HT-29 (cell line): ENCODE measurements at regions not wholly inside any gene's neighbourhood (a gene's known extent, or its start where the extent isn't known, plus 50 kb on each side); places are given as distances from the start of the nearest gene placed in this dataset.
A peak's percentile ranks its signal among the peaks of the same experiment; 100 is the strongest.

Experiments used
- DNase-seq: peaks from one replicate; pipeline ENCODE4 v3.0.0-alpha.2; 2015; ENCODE audit warnings: low spot score

DNA sequence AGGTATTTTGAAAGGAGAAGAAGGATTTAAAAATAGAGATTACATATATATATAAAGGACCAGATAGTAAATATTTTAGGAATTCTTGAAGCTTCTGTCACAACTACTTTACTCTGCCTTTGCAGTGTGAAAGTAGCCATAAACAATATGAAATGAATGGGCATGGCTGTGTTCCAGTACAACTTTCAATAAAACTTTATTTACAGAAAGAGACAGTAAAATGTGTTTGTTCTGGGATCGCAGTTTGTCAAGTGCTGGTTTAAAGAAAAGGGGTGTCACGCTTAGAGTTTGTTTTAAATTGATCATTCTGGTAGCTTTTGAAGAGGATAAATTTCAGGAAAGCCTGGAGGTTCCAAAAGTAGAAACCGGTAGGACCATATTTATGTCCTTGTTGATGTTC, 176.1 kb upstream of the HS3ST1 start:
- no peak for DNase-seq

DNA sequence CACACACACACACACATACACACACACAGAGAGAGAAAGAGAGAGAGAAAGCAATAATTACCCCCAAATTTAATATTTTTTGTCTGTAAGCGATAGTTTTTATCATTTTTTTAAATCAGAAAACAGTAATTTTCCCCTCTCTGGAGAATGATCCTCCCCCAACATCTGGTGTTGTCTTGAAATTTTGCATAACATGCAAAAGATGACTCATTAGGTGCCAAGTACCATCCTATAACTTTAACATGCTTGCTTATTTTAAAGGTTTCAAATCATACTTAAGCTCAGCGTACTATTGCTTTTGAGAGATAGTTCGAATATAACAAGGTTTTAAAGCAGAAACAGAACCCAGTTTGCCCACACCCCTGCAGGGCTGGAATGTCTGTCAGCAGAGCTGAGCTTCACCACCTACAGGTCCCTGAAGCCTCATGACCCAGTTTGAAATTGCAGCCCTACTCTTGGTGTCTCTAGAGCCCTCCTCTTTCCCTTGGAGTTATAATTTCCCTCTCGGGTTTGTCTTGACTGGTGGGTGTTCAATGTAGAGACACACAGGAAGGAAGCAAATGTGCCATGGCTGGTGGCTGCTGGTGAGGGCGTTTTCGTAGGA, 175.0 kb upstream of the HS3ST1 start:
- DNase-seq, result no peak

DNA sequence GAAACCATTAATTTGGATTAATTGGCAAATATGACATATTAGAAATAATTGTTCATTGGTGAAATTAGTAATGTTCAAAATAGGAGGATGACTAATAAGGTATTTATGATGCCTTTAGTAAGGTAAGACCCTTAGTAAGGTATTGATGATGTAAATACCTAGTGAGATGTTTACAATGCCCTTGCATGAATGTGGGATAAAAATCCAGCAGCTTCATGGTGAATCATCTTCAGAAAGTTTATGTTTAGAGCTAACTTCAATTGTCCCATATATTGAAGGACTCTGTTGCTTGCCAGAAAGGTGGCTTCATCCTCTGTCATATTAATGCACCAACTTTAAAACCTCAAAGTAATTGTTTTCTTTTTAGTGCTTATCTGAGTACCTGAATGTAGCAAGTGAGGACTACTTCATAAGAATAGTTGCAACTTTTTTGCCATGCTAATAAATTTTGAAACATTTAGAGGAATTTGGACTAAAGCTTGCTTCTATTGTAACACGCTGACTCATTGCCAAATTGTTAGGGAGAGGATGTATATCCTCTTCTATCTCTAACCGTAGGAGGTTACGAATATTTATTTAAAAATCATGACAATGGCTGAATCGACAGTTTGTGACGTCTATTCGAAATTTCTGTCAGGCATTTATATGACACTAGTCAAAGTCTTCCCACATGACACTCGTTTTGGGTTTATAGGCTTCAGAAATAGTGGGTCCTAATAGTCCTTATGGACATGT, 174.1 kb upstream of the HS3ST1 start:
- DNase-seq, result no peak

DNA sequence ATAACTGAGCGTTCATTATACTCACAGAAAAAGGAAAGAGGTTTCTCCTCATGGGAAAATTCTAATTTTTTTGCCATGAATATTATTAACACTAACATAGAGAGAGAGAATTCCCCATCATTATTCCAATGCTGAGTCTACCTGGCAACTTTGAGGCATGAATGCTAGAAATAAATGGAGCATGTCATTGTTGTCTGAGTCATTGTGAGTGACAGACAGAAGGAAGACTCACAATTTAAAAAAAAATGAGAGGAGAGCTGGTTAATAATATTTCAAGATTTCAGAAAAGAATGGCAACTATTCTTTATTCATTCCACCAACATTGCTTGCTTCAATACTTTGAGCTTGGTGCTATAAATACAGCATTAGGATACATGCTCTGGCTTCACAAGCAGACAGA, 170.4 kb upstream of the HS3ST1 start:
- DNase-seq, result no peak

DNA sequence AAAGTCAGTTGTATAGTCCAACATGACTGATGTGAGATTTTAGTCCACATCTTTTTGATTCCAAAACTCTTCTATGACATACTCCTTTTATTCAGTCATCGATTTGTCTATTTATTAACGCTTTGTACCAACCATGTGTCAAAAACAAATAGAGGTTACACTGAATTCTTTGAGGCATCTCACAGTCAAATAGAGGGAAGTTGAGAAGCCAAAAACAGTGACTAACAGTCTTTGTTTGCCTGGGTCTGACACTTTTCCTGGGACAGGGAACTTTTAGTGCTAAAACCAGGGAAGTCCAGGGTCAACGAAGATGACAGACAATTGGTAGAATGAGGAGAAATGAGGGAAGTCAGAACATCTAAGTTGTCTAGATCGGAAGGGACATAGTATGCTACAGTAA, 169.9 kb upstream of the HS3ST1 start:
- no peak for DNase-seq

DNA sequence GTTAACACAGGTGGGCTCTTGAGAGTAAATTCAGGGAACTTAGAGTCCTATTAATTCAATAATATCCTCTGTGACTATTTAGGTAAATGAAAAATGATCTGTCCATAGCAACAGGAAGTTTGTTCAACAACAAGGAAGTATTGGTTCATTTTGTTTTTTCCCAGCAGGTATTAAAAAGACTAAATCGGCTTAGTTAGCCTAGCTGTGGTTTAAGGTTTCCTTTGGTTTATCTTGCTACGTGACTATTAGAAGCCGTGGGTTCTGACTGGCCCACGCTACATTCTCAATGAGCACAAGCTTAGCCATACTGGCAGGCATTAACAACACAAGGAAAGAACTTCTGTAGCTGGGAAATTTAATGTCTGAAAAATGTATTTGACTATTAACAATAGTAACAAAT, 168.8 kb upstream of the HS3ST1 start:
- no peak for DNase-seq

DNA sequence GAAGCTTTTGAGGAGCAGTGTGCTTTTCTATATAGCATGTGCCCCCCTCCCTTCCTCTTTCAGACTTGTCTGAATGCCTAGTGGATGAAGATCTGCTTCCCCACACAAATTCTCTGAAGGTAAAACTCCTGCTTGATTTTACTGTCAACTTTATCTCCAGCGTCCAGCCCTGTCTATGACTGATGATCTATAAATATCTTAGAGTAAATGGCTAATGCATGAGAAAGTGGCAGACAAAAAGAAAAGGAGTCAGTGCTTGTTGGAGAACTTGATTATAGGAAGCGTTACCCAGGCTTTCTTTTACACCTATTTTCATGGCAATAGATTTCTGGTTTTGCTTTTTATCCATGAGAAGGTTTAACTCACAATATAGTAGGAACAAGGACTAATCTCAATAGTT, 168.3 kb upstream of the HS3ST1 start:
- DNase-seq, result no peak

DNA sequence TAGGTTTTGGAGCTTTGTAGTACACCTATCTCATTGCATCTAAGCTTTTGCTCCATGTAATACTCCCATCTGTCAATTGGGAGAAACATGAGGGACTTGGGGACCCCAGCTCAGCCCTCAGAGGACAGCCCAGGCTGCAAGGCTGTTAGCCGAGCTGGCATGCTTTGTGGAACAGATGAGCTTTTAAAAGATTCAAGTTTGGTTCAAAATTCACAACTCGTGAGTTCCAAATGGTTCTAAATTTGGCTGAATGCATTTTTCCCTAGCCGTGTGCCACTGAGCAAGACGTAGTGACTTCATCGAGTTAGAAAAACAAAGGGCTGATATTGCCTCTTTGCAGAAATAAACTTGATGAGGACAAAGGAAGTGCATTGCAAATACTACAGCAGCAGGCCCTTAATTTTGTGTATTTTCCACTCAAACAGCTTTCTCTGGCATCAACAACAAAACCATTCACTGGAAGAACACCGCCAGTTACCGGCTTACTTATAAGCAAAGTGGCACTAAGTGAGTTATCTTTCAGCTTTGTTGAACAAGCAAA, 165.0 kb upstream of the HS3ST1 start:
- no peak for DNase-seq

DNA sequence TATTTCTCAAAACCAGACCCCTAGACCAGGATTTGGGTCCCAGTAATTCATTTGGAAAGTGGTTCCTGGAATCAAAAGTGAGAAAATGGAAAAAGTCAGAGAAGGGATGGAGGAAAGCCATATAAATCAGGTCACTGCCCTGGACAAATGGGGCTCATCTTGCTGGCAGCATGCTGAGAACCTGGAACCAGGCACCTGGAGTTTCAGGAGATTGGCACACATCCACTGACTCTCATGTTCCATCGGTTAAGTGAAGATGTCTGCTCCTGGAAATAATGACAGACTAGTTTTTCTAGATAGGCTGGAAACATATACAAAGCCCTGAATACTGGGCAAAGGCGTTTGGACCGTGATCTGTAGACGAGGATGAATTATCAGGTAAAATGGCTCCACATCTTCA, 163.6 kb upstream of the HS3ST1 start:
- DNase-seq, result no peak

DNA sequence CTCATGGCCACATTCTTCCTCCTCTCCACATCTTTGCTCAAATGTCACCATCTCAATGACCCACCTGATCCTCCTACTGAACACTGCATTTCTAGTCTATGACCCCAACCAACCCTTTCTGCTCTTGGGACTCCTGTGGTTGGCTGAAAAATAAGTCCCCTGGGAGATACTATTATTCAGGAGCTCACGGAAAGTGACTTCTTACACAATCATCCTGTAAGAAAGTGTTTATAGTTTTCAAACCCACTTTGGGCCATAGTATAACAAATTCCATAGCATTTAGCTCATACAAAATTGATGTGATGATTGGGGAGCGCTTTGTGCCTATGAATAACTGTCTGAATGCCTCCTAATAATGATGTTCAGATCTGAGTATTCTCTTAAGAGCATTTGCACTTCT, 161.4 kb upstream of the HS3ST1 start:
- no peak for DNase-seq

DNA sequence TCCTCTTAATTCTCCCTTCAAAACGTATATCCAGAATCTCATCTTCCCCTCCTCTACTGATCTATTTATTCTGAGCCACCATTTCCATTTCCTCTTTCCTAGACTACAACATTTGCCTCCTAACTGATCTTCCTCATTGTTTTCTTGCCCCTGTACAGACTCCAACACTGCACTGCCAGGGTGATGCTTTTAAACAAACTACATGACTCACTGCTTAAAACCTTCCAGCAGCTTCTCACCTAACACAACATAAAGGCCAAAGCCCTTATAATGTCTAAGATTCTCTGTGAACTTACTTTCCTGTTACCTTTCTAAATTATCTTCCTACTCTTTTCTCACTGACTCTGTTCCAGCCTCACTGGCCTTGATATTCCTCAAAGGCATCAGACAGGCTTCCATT, 161.0 kb upstream of the HS3ST1 start:
- peak; percentile 66 for DNase-seq

DNA sequence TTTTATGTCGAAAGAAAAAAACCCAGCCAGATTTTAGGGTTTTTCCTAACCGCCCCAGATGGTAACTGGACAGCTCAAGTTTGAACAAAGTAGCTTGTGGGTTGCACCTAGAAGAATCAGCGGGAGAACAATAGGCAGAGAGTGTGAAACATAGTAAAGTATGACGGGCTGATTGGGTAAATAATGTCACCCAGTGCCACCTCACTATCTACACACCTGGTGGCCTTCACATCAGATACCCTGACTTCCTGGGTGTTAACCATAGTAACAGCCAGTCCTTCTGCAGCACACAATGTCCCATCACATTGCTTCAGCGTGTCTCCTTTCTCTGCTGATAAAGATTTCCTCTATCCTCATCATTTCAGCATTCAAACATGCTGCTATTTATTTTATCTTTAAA, 159.1 kb upstream of the HS3ST1 start:
- no peak for DNase-seq

DNA sequence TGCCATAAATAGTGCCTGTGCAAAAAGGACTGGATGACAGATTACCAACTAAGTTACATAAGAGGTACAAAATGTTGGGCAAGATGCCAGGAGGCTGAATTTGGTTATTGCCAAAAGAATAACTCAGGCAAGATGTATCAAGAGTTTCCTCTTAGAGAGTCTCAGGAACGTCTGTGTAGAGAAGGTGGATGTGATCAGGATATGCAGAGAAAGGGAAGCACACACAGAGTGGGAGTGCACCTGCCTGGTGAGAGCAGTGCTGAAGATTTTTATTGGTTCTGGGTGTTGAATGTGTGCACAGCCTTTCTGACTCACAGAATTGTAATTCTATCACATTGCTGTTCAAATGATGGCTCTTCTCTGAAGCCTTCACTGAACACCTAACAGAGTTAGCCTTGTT, 156.8 kb upstream of the HS3ST1 start:
- DNase-seq, result peak; percentile 83

DNA sequence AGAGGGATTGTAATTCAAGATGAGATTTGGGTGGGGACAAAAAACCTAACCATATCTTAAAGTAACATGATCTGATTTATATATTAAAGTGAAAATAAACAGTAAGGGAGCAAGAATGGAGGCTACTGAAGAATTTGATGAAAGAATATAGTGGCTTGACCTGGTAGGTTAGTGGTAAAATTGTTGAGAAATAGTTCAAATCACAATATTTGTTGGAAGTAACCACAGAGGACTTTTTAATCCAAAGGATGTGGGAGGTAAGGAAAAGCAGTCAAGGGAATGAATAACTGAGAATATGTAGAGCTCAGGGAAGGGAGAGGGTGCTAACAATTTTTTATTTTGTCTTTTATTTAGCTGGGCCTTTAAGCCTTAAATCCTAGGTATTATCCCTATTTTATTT, 139.8 kb upstream of the HS3ST1 start:
- DNase-seq, result no peak

DNA sequence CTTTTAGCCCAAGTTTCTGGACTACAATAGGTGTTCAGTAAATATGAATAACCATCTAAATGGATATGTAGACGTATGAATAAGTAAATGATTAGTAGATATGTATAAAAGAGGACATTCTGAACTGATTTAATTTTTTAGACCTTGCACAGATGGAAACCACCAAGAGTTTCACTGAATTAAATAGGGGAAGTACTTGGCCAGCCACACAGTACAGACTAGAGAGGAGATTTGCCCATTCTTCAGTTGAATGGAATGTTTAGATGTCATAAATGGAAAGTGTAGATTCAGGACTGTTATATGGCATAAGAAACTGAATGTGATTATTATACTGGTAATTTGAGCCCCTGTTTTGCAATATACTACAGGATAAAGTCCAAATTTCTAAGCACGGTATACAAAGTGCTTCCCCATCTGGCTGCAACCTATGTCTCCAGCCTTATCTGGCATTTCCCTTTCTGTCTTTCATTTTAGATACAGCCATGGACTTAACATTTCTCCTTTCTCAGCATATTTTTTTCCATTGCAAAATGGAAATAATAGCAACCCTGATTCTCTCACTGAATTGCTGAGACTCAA, 137.8 kb upstream of the HS3ST1 start:
- no peak for DNase-seq

DNA sequence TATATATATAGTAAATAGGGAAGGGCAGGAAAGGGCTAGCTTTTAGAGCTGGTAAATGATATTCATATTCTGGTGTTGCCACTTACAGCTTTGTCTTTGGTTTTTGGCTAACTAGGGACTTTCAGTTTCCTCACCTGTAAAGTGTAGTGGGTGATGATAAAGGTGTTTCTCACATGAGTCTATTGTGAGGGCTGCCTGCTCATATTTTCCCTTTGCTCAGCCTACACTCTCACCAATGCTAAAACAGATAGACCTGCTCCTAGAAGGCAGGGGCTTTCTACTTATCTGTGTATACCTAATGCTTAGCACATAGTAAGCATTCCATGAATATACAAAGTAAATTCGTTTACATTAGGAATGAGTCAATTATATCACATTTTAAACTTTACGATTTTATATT, 137.2 kb upstream of the HS3ST1 start:
- DNase-seq, result no peak

DNA sequence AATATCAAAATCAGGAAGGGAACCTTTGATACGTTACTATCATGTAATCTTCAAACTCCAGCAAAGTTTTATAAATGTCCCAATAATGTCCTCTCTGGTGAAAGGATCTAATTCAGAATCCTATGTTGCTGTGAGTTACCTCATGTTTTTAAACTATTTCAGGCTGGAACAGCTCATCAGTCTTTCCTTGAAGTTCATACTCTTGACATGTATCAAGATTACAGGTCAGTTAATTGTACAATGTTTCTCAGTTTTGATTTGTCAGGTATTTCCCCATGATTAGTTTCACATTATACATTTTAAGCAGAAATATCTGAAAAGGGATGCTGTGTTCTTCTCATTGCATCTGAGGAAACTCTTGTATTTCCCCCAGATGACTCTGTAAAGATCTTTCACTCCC, 136.5 kb upstream of the HS3ST1 start:
- DNase-seq, result no peak

DNA sequence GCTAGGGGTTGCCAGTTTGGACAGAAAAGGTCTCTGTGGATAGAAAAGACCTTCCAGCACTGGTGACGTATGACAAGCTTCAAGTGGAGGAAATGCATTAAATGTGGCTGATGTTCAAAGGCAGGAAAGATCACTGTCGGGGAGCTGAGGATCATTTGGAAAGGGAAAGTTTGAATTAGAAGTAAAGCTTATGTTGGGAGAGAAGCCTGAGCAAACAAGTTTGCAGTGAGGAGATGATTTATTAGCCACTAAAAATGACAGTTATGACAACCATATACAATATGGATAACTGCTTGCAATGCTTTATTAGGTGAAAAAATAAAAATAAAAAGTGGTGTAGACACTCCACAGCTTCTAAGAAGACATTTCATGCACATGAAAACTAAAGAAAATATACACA, 135.3 kb upstream of the HS3ST1 start:
- DNase-seq, result peak; percentile 47

DNA sequence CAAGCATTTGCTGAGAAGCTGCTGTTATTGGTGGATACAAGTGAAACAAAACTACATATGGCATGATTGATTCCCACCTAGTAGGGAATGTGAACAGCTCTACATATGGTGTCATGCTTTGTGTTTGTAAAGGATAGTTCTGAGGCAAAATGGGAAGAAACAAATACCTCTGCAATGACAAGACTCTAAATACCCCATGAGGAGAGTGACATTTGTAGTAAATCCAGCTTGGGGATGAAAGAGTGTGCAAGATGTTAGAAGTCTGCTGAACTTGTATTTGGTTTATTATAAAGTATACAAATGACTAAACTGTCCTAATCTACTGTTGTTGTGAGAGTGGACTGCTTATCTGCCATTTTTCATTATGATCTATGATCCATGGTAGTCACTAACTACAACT, 120.8 kb upstream of the HS3ST1 start:
- no peak for DNase-seq

DNA sequence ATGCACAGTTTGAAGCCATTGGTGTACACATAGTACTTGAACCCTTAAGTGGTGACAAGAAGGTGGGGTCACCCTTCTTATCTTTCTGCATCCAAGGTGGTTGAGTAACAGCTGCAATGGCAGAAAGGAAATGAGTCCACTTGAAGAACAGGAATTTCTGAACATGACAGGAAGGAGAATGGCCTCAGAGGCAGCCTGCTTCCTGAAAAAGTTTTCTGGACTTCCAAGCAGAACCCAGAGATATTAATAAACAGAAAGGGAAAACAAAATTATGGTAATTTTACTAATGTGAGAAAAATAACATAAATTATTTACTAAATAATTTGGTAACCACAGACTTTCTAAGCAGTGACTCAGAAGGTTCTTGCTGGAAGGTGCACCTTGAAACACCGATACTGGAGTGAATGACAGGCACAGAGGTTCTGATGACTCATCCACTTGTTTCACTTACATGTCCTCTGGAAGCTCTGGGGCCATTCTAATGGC, 119.9 kb upstream of the HS3ST1 start:
- peak; percentile 80 for DNase-seq

DNA sequence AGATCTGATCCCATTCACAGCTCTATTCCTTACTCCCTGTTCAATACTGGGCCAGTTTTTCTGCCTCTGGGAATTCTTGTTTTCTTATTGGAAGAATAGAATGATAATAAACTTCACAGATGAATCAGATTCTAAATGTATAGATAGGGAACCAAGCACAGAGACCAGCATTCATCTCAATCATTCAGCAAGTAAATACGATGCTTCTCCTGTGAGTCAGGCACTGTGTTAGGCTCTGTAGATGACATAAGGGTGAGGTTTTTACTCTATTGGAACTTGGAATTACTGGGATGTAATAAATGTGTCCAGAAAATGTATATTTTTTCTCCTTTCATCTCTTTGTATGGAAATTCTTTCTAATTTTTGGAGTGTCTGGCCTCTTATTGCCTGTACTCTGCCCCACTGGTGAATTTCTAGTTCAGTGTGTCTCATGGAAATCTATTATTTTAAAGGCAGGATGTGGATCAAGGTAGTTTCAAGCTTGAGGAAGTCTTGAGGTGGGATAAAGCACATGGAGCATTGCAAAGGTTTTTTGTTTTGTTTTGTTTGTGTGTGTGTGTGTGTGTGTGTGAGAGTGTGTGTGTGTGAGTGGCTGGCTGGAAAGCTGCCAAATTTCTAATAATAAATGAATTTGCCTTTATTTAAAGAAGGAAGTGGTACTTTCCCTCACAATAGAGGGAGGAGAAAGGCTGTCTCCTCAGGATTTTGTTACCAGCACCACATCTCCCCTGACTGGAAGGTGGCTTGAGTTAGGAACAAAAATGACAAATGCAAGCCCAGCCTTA, 117.9 kb upstream of the HS3ST1 start:
- DNase-seq, result no peak

DNA sequence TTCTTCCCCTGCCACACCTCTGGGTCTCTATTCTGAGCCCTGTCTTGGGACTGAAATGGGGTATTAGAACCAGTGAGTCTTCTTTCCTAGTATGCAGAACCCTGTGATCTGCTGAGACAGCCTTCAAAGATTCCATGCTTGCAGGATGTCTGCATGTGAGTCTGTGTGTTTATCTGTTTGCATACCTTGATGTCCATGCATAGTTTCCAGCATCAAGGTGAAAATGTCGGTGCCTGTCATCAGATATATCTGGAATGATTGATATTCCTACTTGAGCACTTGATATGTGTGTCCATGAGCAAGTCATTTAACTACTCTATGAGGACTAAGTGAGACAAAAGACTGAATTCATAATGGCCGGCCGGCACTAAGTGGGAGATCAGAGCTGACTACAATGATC, 117.0 kb upstream of the HS3ST1 start:
- DNase-seq, result no peak
